Gastroesophageal sphincter (tissue), 3 donors: ENCODE measurements at regions not wholly inside any gene's neighbourhood (a gene's known extent, or its start where the extent isn't known, plus 50 kb on each side); places are given as distances from the start of the nearest gene placed in this dataset.

Source experiments
- CTCF ChIP-seq, 4 experiments: fragments of 200-600 bp in 2 of 4; fragments of 450-650 bp in 2 of 4; sonication (generic) in 1 of 4; IDR thresholded peaks; one replicate each; pipeline ENCODE4 v1.5.1; 2017 to 2019; ENCODE audit warnings: antibody characterized with exemption in 4 of 4, mild to moderate bottlenecking in 2 of 4, moderate library complexity in 2 of 4
- EP300 ChIP-seq: sonication (generic); formaldehyde crosslinking; IDR thresholded peaks from one replicate; pipeline ENCODE4 v1.6.1; 2017; ENCODE audit warnings: antibody characterized with exemption, mild to moderate bottlenecking
- POLR2A ChIP-seq, 2 donors: fragments of 450-650 bp; IDR thresholded peaks; one replicate each; pipeline ENCODE4 v1.6.1; 2017; ENCODE audit warnings: antibody characterized with exemption in 2 of 2, mild to moderate bottlenecking in 2 of 2, moderate library complexity in 1 of 2
- POLR2AphosphoS5 ChIP-seq: sonication (generic); formaldehyde crosslinking; IDR thresholded peaks from one replicate; pipeline ENCODE4 v1.6.1; 2017; ENCODE audit warnings: antibody characterized with exemption

GRCh38 chr2:193024791-193025190 is 830.1 kb upstream of the TMEFF2 start:
- no peak for TF ChIP-seq CTCF (IDR thresholded peaks at IDR 0.05)
- TF ChIP-seq POLR2A (IDR thresholded peaks at IDR 0.05), result no peak
- TF ChIP-seq POLR2AphosphoS5, result no peak
- TF ChIP-seq EP300, result no peak
